GM18511 (cell line): ENCODE measurements at regions not wholly inside any gene's neighbourhood (a gene's known extent, or its start where the extent isn't known, plus 50 kb on each side); places are given as distances from the start of the nearest gene placed in this dataset.
"Not testable (repeated sequence)": the region's sequence is repeated elsewhere in the genome, so short reads cannot be mapped to it uniquely, and the experiment has no call there.

Source experiments
- ATAC-seq: cut with Tn5 transposase; IDR thresholded peaks from one replicate; pipeline ENCODE4 v1.9.1; 2021; ENCODE audit warnings: mild to moderate bottlenecking, moderate library complexity; ENCODE audit not compliant: unreplicated experiment

DNA sequence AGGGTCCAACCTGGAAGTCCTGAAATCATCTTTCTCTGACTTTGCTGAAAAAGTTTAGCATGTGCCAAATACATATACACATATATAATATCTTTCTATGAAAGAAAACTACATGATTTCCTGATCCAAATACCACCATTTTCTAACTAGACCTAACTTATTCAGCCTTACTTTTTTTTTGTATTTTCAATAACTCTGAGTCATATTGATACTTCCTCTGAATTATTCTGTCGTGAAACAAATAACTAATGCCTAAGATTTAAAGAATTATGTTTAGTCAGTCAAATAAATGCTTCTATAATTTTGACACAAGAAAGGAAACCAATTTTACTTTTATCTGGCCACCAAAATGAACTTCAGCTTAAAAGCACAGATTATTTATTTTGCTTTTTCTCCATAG lies 760.2 kb upstream of the GBE1 start:
- no peak for ATAC-seq

DNA sequence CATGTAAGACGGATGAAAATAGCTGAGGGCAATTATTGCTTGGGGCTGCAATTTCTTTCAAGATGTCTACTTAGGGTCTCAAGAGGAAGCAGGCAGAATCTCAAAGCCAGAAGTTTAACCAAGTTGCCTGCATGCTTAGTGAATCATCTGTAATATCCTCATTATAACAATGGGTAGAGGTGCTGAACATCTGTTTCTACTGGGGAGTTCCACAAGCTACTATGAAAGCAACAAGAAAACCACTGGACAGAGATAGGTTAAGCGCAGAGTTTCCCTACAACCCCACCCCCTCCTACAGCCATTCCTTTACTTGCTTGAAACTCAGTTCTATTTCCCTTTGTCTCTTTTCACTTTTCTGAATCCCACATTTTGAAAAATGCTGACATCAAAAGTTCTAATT lies 759.4 kb upstream of the GBE1 start:
- no peak for ATAC-seq

DNA sequence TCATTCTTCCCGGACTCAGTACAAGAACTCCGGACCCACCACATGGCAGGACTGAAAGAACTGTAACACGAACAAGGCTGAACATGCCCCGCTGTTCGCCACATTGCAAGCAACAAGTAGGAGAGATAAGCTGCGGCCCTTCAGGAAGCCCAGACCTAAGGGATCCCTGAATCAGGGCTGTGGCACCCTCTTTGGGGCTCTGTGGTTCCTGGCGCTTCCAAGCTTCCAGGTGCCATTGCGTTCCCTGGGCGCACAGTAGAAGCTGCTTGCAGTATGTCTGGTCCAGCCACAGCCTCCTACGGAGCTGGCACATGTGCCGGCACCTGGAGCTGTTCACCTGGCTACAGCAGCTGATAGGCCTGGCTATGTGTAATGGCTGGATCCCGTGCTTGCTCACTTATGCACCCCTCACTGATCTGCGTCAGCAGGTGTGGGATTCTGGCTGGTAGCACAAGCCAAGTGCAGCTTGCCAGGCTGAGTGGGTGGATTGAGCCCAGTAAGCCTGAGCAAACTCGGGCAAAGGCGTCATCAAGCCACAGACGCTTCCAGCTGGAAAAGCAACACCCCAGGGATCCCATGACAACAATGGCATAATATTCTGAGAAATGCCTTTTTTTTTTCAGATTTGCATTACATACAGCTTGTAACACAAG lies 748.6 kb upstream of the GBE1 start:
- no peak for ATAC-seq

DNA sequence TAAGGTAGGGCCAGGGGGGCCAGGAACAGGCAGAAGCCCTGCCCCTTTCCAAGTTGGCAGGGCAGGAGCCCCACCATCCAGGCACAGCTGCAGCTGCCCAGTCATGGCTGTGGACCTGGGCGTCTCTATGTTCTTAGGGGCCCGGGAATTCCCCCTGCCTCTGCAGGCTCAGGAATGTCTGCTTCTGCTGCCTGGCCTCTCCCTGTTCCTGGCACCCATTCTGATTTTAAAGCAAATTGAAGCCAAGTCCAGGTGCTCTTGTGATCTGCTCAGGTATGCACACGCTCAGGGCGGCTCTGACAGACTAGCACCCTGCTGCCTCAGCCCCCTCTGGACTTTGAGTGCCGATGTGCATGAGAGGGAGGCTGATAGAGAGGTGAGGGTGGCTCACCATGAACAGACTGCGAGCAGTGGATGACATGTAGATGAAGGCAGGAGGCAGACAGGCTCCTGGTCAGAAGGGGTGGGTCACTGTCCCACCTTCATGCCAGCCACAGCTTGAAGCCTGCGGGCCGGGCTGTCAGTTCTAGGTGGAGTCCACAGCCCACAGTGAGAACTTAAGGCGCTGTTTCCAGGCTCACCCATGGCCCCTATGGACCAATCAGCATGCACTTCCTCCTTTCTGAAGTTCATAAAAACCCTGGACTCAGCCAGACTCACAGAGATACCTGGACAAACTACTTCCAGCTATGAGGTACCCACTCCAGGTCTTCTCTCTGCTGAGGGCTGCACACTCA lies 747.8 kb upstream of the GBE1 start:
- ATAC-seq: no peak

DNA sequence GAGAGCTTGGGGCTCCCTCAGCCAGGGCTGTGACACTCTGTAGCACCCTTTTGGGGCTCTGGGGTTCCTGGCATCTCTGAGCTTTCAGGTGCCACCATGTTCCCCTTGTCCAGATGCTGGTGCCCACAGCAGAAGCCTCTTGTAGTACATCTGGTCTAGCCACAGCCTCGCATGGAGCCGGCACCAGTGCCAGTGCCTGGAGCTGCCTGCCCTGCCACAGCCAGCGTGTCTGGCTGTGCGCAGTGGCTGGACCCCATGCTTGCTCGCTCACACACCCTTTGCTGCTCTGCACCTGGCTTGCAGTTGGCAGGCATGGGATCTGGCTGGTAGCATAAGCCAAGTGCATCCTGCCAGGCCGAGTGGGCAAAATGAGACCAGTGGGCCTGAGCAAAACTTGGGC lies 744.8 kb upstream of the GBE1 start:
- ATAC-seq: no peak

DNA sequence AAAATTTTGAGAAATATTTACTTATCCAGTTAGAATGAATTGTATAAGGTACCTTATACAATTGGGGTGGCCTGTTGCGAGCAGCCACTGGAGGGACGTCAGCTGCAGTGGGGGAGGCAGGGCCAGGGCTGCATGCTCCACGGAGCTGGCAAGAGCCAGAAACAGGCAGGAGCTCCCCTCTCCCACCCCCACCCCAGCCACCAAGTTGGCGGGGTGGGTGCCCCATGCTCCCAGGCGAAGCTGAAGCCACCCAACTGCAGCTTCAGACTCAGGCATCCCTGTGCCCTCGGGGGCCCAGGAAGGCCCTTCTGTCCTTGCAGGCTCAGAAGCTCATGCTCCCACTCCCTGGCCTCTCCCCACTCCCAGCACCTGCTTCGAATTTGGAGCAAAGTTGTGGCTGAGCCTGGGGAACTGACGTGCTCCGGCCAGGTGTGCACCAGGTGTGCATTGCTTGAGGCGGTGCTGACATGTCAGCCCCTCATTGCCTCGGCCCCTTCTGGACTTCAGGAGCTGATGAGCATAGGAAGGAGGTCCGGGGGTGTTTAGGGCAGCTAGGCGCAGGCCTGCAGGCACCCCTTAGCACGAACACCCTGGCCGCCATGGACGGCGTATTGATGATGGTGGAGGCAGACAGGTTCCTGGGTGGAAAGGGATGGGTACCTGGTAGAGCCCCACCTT lies 743.8 kb upstream of the GBE1 start:
- no peak for ATAC-seq

DNA sequence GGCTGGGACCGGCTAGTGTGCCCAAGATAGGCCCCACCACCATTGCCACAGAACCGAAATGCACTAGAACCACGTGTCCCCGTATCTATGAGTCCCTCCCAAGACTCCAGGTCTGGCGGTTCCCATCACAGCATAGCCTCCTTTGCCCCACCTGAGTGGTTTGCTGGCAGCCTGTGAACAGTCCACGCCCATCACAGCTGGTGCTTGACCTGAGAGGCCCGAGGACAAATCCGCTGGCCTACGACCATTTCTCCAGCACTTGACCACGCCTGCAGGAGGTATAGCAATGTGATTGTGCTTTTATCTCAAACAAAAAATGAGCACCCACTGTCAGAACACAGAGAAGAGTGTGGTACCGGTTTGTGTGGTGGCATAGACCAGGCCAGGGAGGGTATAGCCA lies 736.7 kb upstream of the GBE1 start:
- no peak for ATAC-seq

DNA sequence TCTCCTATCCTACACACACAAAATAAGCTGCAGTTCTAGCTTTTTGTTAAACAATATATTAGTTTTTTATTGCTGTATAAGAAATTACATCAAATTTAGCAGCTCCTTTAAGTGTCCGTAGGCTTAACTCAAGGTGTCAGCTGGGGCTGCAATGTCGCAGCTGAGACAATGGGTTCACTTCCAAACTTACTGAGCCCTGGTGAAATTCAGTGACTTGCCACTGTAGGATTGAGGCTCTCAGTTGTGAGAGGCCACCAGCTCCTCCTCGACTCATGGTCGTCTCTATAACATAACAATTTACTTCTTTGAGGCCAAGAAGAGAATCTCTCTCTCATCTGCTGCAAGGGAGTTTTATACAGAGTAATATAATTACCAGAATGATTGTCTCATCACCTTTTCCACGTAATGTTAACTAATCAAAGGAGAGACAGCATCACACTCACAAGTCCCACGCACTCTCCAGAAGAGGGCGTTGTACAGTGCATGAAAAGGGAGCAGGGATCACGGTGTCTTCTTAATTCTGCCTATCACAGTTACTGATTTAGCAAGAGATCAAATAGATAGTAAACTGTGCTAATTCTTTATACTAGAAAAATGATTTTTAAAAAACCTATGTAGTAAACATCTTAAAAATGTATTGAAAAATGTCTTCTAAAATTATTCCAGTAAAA lies 735.6 kb upstream of the GBE1 start:
- ATAC-seq: no peak

DNA sequence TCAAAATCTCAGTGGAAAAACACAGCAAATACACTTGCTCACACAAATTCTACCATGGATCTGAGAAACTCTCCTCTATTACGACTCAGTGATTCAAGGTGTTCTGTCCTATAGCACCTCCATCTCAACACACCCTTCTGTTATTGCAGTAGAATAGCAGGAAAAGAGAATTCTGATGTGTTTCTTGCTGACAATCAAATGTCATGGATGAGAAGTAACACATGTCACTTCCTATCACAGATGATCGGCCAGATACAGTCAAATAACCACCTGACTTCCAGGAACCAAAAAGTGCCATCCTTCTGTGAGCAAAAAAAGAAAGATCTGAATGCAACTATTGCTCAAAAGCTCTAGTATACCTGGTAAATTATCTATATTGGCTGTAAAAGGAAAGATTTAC lies 734.2 kb upstream of the GBE1 start:
- no peak for ATAC-seq

DNA sequence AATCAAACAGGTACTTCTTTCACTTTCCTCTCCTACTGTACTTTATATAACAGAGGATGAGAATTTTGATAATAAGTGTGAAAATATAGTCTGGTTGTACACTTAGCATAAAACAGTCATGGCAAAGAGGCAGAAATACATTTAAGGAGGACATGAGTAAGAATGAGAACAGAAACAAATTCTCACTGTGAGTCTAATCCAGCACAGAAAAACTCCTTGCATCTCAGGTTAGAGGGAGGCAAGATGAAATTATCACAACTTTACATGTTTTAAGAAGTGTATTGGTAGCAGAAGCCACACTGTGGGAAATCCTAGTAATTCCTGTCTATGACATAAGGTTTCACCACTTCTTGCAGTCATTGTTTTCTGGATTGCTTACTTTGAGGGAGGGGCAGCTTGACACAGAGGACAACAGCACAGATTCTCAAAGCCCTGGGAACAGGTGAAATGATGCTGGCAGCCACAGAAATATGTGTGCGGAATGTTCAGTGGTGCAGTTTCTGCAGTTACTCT lies 733.6 kb upstream of the GBE1 start:
- ATAC-seq: no peak

DNA sequence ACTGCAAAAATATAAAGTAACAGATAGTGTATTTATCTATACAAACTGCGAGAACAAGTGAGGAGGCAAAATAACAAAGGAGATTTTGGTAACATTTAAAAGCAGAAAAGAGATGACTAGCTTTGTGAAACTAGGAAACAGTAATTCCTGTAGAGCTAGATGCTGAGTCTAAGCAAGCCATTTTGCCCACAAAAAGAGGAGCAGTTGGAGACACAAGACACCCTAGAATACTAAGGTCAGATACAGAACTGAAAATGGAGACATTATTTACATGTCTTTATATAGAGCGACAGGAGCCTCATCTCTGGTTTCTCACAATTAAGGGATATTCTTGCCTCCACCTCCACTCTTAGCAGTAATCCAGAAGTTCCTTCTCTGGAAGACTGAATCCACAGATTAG lies 732.4 kb upstream of the GBE1 start:
- ATAC-seq: no peak

DNA sequence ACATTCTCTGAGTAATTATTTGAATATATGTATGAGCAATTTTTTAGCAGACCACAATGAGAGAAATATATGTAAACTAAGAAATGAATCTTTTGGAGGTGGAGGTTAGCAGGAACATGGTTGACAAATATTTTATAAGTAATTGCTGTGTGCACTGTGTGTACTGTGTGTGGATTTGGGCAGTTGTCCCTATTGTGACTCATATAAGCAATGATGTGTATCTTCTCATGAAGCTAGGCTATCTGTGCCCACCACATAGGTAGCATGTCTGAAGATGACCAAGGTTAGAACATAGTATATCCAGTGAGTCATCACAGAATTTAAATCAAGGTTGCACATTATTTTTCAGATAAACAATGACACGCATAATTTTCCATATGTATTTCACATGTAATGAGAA lies 713.9 kb upstream of the GBE1 start:
- no peak for ATAC-seq

DNA sequence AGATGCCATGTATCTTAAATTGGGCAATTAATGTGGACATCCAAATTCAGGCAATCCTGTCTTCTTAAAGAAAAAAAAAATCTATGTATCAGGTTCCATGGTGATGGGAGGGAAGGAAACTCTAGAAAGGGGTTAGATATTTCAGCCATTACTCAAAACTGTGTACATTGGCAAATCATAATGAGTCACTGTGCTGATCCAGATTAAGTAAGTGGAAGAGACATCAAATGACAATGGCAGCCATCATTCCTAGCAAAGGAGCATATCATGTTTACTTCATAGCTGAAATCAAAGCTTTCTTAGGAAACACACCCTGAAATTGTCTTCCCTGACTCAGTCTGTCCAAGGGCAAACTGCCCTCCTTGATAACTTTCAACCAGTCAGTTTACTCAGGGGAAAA lies 713.3 kb upstream of the GBE1 start:
- no peak for ATAC-seq

DNA sequence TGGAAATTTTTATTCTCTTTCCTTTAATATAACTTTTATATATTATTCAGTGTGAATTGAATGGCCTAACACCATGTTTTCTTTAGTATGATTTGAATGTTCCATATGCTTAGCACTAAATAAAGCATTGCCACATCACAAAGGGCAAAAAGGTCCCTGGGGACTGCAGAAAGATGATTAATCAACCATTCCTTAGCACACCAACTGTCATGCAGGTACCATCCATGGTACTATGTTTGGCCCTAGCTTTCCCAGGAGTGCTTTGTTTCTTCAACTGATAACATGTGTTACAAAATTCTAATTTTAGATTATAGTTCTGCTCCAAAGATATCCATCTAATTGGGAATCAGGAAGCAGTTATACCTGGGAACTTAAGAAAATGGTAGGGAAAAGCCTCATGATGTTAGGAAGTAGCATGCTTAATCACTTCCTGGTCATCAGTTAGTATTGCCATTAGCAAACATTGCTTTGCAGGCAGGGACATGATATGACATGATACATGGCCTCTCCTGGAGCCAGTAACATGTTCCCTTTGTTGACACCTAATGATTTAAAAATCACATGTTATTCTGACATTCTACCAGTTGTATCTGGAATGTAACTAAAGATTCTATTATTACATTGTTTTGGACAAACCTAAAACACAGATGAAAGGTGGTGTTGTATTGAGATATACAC lies 712.6 kb upstream of the GBE1 start:
- ATAC-seq: no peak

DNA sequence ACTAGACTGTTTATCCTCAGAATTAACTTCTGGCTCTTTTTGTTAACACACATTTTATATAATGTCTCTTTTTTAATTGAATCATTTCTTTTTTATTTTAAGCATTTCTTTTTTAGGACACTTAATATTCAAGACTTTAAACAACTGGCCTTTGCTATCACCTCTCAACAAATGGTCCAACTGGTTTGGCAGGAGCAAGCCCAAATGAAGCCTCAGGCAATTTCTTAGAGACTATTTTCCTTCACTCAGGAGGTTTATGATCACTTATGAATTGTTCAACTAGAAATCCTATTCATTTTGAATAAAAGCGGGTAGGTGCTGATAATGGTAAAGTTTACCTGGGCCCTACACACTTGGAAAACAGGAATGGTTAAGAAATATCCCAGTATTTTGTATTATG lies 705.6 kb upstream of the GBE1 start:
- no peak for ATAC-seq

DNA sequence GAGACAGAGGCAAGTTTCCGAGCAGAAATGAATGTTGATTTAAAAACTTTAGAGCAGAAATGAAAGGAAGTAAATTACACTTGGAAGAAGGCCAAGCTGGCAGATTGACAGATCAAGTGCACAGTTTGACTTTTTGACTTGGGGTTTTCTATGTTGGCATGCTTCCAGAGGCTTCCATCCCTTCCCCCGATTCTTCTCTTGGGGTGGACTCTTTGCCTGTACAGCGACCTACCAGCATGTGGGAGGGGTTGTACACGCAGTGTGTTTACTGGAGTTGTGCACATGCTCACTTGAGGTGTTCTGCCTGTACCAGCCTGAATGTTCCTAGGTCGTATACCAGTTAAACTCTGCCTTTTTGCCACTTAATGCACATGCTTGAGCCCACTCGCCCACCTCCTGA lies 701.5 kb upstream of the GBE1 start:
- ATAC-seq: no peak

DNA sequence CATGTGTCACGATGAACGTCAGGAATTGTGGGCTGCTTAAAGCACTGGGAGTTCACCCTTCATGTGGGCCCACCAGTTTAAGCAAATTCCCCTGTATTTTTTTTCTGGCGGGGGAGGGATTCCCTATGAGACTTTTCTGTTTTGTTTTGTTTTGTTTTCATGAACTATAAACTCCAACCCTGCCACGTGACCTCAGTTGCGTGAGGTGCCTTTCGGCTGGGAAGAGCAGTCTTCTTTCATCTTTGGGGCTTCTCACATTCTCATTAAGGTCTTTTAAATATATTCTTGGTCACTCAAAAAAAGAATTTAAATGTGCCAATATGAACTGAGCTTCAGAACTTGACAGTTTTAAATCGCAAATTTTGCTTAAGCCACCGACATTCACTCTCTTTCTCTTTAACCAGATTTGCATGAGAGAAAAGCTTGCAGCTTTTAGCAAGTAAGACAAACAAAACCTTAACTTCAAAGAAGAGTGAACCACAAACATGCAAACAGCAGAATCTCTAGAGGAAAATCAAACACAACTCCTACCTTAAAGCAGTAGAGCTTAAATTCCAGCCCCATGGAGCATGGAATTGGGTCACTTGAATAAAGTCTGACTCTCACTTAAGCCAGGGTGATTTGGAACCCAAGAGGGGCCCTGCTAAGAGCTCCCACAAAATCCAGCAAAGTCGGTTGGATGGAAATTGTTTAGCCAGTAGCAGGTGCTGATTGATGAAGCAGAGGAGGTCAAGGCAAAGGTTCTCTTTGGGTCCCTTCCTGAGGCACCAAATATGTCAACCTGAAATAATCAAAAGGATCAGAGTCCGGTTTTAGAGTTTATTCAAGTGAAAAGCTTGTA lies 699.8 kb upstream of the GBE1 start:
- no peak for ATAC-seq

DNA sequence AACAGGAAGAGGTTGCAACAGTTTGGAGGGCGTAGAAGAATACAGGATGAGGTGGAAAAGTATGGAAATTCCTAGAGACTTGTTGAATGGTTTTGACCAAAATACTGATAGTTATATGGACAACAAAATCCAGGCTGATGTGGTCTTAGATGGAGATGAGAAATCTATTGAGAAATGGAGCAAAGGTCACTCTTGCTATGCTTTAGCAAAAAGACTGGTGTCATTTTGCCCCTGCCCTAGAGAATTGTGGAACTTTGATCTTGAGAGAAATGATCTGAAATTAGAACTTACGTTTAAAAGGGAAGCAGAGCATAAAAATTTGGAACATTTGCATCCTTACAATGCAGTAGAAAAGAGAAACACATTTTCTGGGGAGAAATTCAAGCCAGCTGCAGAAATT lies 686.9 kb upstream of the GBE1 start:
- ATAC-seq: no peak

DNA sequence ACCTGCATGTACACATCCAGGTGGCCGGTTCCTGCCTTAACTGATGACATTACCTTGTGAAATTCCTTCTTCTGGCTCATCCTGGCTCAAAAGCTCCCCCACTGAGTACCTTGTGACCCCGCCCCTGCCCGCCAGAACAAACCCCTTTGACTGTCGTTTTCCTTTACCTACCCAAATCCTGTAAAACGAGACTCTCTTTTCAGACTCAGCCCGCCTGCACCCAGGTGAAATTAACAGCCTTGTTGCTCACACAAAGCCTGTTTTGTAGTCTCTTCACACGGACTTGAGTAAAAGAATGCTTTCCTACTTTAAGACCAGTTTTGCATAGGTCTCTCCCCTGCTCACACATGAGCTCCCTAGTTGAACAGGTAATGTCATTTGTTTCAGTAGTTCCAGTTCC lies 667.4 kb upstream of the GBE1 start:
- ATAC-seq: not testable (repeated sequence)

DNA sequence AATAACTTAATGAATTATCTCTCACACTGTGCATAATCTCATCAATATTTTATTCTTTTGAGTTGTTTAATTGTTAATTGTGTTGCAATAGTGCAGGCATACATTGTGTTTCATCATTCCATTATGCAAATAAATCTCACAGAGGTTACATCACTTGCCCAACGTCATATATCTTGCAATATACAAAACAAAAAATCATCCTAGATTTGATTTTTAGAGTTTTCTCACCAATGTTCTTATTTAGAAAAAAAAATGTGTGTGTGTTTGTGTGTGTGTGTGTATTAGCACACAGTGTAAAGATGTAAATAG lies 662.5 kb upstream of the GBE1 start:
- no peak for ATAC-seq
